HCT116 (cell line): ENCODE measurements at regions not wholly inside any gene's neighbourhood (a gene's known extent, or its start where the extent isn't known, plus 50 kb on each side); places are given as distances from the start of the nearest gene placed in this dataset.

Source experiments
- ATAC-seq: fragments of 200-7000 bp; cut with Tn5 transposase; 2 replicates; pipeline ENCODE4 v1.9.1; 2020; ENCODE audit warnings: mild to moderate bottlenecking, moderate library complexity
- BruUV-seq: library from RNA; stranded (reverse); fragments of 400-500 nt; replicated peaks from 2 replicates; lab custom pipeline; 2021; lab: Mats Ljungman, UMichigan
- CTCF ChIA-PET: fragments of 300-600 bp; sonication (Branson Sonifier 250); formaldehyde crosslinking; loops from one replicate; lab custom pipeline; 2021; ENCODE audit warnings: antibody characterized with exemption; lab: Charles Lee
- POLR2A ChIA-PET: fragments of 300-600, 350-600 bp; sonication (Branson Sonifier 250); formaldehyde crosslinking; loops from one replicate; lab custom pipeline; 2021; ENCODE audit warnings: antibody characterized with exemption; lab: Charles Lee
- RAD21 ChIA-PET, 2 experiments: fragments of 300-600 bp; sonication (Branson Sonifier 250); formaldehyde crosslinking; loops; one replicate each; lab custom pipeline; 2023; ENCODE audit warnings: low total read pairs in 2 of 2; ENCODE audit not compliant: uncharacterized antibody in 2 of 2, unreplicated experiment in 2 of 2, low non-redundant PET in 1 of 2; lab: Charles Lee
- DNase-seq: peaks from one replicate; pipeline ENCODE4 v3.0.0-alpha.2; 2010; ENCODE audit warnings: low read depth, low spot score
- H2AFZ ChIP-seq: fragments of 200-600 bp; shearing (Covaris generic), sonication (generic); 2 replicates; pipeline ENCODE4 v1.6.1; 2017; ENCODE audit warnings: low read depth, mixed run types, mixed read lengths, antibody characterized with exemption, low read length; ENCODE audit not compliant: poor library complexity, severe bottlenecking
- H3K27ac ChIP-seq: 2 replicates; pipeline ENCODE4 v1.5.1; 2012; ENCODE audit warnings: low read depth, low read length
- H3K27me3 ChIP-seq: fragments of 200-600 bp; sonication (generic); 2 replicates; pipeline ENCODE4 v1.6.1; 2016; ENCODE audit warnings: mixed run types, low read length, mixed read lengths; ENCODE audit not compliant: insufficient read depth
- H3K36me3 ChIP-seq, 2 experiments: fragments of 200-500 bp in 1 of 2; fragments of 200-600 bp in 1 of 2; sonication (Bioruptor generic) in 1 of 2; sonication (generic) in 1 of 2; 2 replicates each; pipeline versions ENCODE4 v1.5.1 to v1.6.1; 2014 to 2016; ENCODE audit warnings: low read length in 2 of 2, inconsistent platforms in 1 of 2, mixed read lengths in 1 of 2, mixed run types in 1 of 2; ENCODE audit not compliant: insufficient read depth in 2 of 2, control insufficient read depth in 1 of 2
- H3K4me1 ChIP-seq, 2 experiments: fragments of 200-600 bp in 1 of 2; sonication (generic) in 1 of 2; 2 replicates each; pipeline versions ENCODE4 v1.5.1 to v1.6.1; 2012 to 2017; ENCODE audit warnings: low read length in 2 of 2, inconsistent platforms in 1 of 2, mild to moderate bottlenecking in 1 of 2, mixed read lengths in 1 of 2, mixed run types in 1 of 2, moderate library complexity in 1 of 2; ENCODE audit not compliant: insufficient read depth in 2 of 2, control insufficient read depth in 1 of 2
- H3K4me2 ChIP-seq: fragments of 200-600 bp; sonication (generic); 2 replicates; pipeline ENCODE4 v1.6.1; 2017; ENCODE audit warnings: mixed run types, low read length, mixed read lengths
- H3K4me3 ChIP-seq, 2 experiments: fragments of 200-600 bp in 1 of 2; sonication (generic) in 1 of 2; replicated peaks in 1 of 2; 2 replicates each; pipeline ENCODE4 v1.5.1; 2011 to 2016; ENCODE audit warnings: low read length in 2 of 2, control low read depth in 1 of 2, low read depth in 1 of 2, mild to moderate bottlenecking in 1 of 2, mixed read lengths in 1 of 2, mixed run types in 1 of 2
- H3K79me2 ChIP-seq: fragments of 200-600 bp; sonication (generic); 2 replicates; pipeline ENCODE4 v1.6.1; 2017; ENCODE audit warnings: mild to moderate bottlenecking, mixed run types, low read length, moderate library complexity, mixed read lengths; ENCODE audit not compliant: insufficient read depth
- H3K9ac ChIP-seq: fragments of 200-600 bp; sonication (generic); 2 replicates; pipeline ENCODE4 v1.6.1; 2016; ENCODE audit warnings: low read length, mixed read lengths
- H3K9me2 ChIP-seq: fragments of 200-600 bp; sonication (generic), shearing (Covaris generic); 2 replicates; pipeline ENCODE4 v1.6.1; 2017; ENCODE audit warnings: mixed run types, mild to moderate bottlenecking, moderate library complexity; ENCODE audit not compliant: insufficient read depth
- H3K9me3 ChIP-seq, 2 experiments: fragments of 200-500 bp in 1 of 2; fragments of 200-600 bp in 1 of 2; sonication (Bioruptor generic) in 1 of 2; sonication (generic) in 1 of 2; 2 replicates each; pipeline ENCODE4 v1.6.1; 2014 to 2017; ENCODE audit warnings: low read length in 2 of 2, mixed read lengths in 2 of 2, inconsistent platforms in 1 of 2, low read depth in 1 of 2, mild to moderate bottlenecking in 1 of 2, mixed run types in 1 of 2, moderate library complexity in 1 of 2; ENCODE audit not compliant: control insufficient read depth in 1 of 2, insufficient read depth in 1 of 2
- H4K20me1 ChIP-seq: fragments of 200-600 bp; sonication (generic), shearing (Covaris generic); 2 replicates; pipeline ENCODE4 v1.6.1; 2017; ENCODE audit warnings: mixed run types, mild to moderate bottlenecking, moderate library complexity; ENCODE audit not compliant: insufficient read depth
- CBX3 ChIP-seq: IDR thresholded peaks from 2 replicates; pipeline ENCODE4 v1.6.1; 2012; ENCODE audit warnings: low read depth
- CEBPB ChIP-seq: IDR thresholded peaks from 2 replicates; pipeline ENCODE4 v1.6.1; 2012; ENCODE audit warnings: low read depth
- EGR1 ChIP-seq: IDR thresholded peaks from 2 replicates; pipeline ENCODE4 v1.6.1; 2012; ENCODE audit warnings: low read depth
- ELF1 ChIP-seq: IDR thresholded peaks from 2 replicates; pipeline ENCODE4 v1.6.1; 2012; ENCODE audit warnings: low read depth, borderline replicate concordance
- EZH2 ChIP-seq: fragments of 200-600 bp; sonication (generic); IDR thresholded peaks from 2 replicates; pipeline ENCODE4 v1.6.1; 2017; ENCODE audit warnings: antibody characterized with exemption, mixed run types
- FOSL1 ChIP-seq: IDR thresholded peaks from 2 replicates; pipeline ENCODE4 v1.6.1; 2012; ENCODE audit warnings: low read depth
- POLR2AphosphoS5 ChIP-seq: IDR thresholded peaks from 2 replicates; pipeline ENCODE4 v1.6.1; 2011; ENCODE audit warnings: mild to moderate bottlenecking, low read depth, low read length, moderate library complexity
- RAD21 ChIP-seq: IDR thresholded peaks from 2 replicates; pipeline ENCODE4 v1.6.1; 2012; ENCODE audit warnings: low read depth, mild to moderate bottlenecking
- SIN3A ChIP-seq: IDR thresholded peaks from 2 replicates; pipeline ENCODE4 v1.6.1; 2012; ENCODE audit warnings: low read depth
- SP1 ChIP-seq: IDR thresholded peaks from 2 replicates; pipeline ENCODE4 v1.6.1; 2012; ENCODE audit warnings: low read depth
- SRF ChIP-seq: IDR thresholded peaks from 2 replicates; pipeline ENCODE4 v1.6.1; 2012; ENCODE audit warnings: low read depth
- TCF7L2 ChIP-seq: IDR thresholded peaks from 2 replicates; pipeline ENCODE4 v1.7.0; 2011; ENCODE audit warnings: borderline replicate concordance, inconsistent platforms; ENCODE audit not compliant: insufficient read depth, insufficient read length; ENCODE audit errors: extremely low read depth
- YY1 ChIP-seq: IDR thresholded peaks from 2 replicates; pipeline ENCODE4 v1.6.1; 2011; ENCODE audit warnings: low read length, low read depth, moderate library complexity, mild to moderate bottlenecking; ENCODE audit not compliant: insufficient replicate concordance; ENCODE audit errors: extremely low read depth
- ZFX ChIP-seq: fragments of 450-650 bp; IDR thresholded peaks from 2 replicates; pipeline ENCODE4 v1.6.1; 2017
- ZNF274 ChIP-seq: fragments of 200-500 bp; sonication (Bioruptor generic); IDR thresholded peaks from 2 replicates; pipeline ENCODE4 v1.6.1; 2014; ENCODE audit warnings: mild to moderate bottlenecking, low read depth, low read length, inconsistent platforms
- intact Hi-C: fragments of 100-400 bp; cut with micrococcal nuclease; formaldehyde crosslinking; loops from 2 replicates; pipeline ENCODE4 v1.10.0; 2022
- TF ChIP-seq, protein P1 (sequence below): IDR thresholded peaks from 2 replicates; pipeline ENCODE4 v1.6.1; 2012
- TF ChIP-seq, protein P2 (sequence below): IDR thresholded peaks from 2 replicates; pipeline ENCODE4 v1.6.1; 2012
- TF ChIP-seq, protein P3 (sequence below), 3 experiments: fragments of 200-600 bp in 1 of 3; sonication (generic) in 1 of 3; IDR thresholded peaks in 2 of 3; conservative IDR thresholded peaks in 1 of 3; 2 replicates each; pipeline ENCODE4 v1.5.1; 2012 to 2017; ENCODE audit warnings: low read depth in 2 of 3, low read length in 2 of 3, antibody characterized with exemption in 1 of 3, borderline replicate concordance in 1 of 3, control low read depth in 1 of 3, mild to moderate bottlenecking in 1 of 3, mixed read lengths in 1 of 3, mixed run types in 1 of 3, moderate library complexity in 1 of 3; ENCODE audit not compliant: insufficient read depth in 1 of 3
- TF ChIP-seq, protein P4 (sequence below): IDR thresholded peaks from 2 replicates; pipeline ENCODE4 v1.6.1; 2011; ENCODE audit warnings: mild to moderate bottlenecking, low read length, moderate library complexity; ENCODE audit not compliant: insufficient replicate concordance; ENCODE audit errors: extremely low read depth

DNA sequence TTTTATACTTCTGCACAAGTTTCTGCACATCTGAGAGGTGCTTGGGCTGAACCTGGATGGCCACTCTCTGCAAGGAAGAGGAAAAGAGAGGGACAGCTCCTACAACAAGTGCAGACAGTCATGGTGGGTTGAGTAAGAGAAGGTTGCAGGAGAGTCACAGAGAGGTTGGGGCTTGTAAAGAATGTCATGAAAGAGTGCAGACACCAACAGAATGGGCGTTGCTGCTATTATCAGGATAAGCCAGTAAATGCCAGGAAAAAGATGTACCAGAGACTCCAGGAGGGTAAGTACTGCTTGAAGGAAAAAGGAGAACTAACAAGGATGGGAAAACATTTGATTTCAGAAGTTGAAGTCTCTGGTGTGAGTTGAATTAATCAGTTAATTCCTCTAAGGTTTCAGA, 77.8 kb upstream of the NRP1 start:
- Histone ChIP-seq H3K36me3 (no peaks in the 10 kb centered on the region), H3K4me2 (no peak overlapping the region), H2AFZ (no peak overlapping the region), H3K27me3 (no peaks in the 10 kb centered on the region), H4K20me1 (no peaks in the 10 kb centered on the region), H3K9me3 (no peaks in the 10 kb centered on the region), H3K4me1 (no peaks in the 10 kb centered on the region), H3K4me3 (no peak overlapping the region), H3K9me2 (no peaks in the 10 kb centered on the region), H3K79me2 (no peaks in the 10 kb centered on the region), H3K9ac (no peak overlapping the region), H3K27ac (no peak overlapping the region)
- ChIA-PET RAD21 (no interaction called here), POLR2A (no interaction called here), CTCF (no interaction called here)
- TF ChIP-seq YY1 = no peak
- no peak for TF ChIP-seq FOSL1
- intact Hi-C loops = no loop called here
- DNase-seq (no peak), ATAC-seq (no peak)
- no TSS peak for BruUV-seq

DNA sequence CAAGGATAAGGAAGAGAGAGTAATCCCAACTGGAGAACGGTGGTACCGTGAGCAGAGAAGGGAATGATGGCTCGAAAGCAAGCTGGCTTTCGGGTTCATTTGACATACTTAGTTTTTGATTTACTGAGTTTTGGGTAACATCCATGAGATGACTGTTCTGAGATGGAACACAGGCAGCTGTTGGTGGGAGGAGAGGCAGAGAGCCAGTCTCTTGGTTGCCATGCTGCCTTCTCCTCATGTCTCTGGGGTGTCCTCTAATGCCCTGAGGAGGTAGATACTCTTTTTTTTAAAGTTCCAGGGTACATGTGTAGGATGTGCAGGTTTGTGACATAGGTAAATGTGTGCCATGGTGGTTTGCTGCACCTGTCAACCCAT, 76.4 kb upstream of the NRP1 start:
- Histone ChIP-seq H3K9ac (no peak overlapping the region), H3K4me3 (no peak overlapping the region), H3K27me3 (no peaks in the 10 kb centered on the region), H3K4me2 (no peak overlapping the region), H2AFZ (no peak overlapping the region), H3K27ac (no peak overlapping the region), H3K36me3 (no peaks in the 10 kb centered on the region), H3K4me1 (no peaks in the 10 kb centered on the region), H3K9me2 (no peaks in the 10 kb centered on the region), H3K79me2 (no peaks in the 10 kb centered on the region), H4K20me1 (no peaks in the 10 kb centered on the region), H3K9me3 (no peaks in the 10 kb centered on the region)
- TF ChIP-seq SP1 (no peak), ELF1 (no peak), EGR1 (no peak), FOSL1 (no peak), RAD21 (no peak), CBX3 (no peak), TCF7L2 (no peak), CEBPB (no peak), SRF (no peak), EZH2 (no peak), POLR2AphosphoS5 (no peak), ZNF274 (no peak), YY1 (no peak), SIN3A (no peak), ZFX (no peak)
- TF ChIP-seq, protein P1, sequence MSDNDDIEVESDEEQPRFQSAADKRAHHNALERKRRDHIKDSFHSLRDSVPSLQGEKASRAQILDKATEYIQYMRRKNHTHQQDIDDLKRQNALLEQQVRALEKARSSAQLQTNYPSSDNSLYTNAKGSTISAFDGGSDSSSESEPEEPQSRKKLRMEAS = no peak
- TF ChIP-seq, protein P2, sequence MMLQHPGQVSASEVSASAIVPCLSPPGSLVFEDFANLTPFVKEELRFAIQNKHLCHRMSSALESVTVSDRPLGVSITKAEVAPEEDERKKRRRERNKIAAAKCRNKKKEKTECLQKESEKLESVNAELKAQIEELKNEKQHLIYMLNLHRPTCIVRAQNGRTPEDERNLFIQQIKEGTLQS = no peak
- TF ChIP-seq, protein P3, sequence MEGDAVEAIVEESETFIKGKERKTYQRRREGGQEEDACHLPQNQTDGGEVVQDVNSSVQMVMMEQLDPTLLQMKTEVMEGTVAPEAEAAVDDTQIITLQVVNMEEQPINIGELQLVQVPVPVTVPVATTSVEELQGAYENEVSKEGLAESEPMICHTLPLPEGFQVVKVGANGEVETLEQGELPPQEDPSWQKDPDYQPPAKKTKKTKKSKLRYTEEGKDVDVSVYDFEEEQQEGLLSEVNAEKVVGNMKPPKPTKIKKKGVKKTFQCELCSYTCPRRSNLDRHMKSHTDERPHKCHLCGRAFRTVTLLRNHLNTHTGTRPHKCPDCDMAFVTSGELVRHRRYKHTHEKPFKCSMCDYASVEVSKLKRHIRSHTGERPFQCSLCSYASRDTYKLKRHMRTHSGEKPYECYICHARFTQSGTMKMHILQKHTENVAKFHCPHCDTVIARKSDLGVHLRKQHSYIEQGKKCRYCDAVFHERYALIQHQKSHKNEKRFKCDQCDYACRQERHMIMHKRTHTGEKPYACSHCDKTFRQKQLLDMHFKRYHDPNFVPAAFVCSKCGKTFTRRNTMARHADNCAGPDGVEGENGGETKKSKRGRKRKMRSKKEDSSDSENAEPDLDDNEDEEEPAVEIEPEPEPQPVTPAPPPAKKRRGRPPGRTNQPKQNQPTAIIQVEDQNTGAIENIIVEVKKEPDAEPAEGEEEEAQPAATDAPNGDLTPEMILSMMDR (IDR thresholded peaks at IDR 0.05 in 2 of 3, conservative IDR thresholded peaks at IDR 0.05 in 1 of 3; ENCODE audit: borderline replicate concordance in 1 of 3, insufficient read depth in 1 of 3, low read depth in 2 of 3, low read length in 2 of 3) = no peak
- TF ChIP-seq, protein P4, sequence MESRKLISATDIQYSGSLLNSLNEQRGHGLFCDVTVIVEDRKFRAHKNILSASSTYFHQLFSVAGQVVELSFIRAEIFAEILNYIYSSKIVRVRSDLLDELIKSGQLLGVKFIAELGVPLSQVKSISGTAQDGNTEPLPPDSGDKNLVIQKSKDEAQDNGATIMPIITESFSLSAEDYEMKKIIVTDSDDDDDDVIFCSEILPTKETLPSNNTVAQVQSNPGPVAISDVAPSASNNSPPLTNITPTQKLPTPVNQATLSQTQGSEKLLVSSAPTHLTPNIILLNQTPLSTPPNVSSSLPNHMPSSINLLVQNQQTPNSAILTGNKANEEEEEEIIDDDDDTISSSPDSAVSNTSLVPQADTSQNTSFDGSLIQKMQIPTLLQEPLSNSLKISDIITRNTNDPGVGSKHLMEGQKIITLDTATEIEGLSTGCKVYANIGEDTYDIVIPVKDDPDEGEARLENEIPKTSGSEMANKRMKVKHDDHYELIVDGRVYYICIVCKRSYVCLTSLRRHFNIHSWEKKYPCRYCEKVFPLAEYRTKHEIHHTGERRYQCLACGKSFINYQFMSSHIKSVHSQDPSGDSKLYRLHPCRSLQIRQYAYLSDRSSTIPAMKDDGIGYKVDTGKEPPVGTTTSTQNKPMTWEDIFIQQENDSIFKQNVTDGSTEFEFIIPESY = no peak
- no TSS peak for BruUV-seq
- POLR2A ChIA-PET = no interaction called here
- CTCF ChIA-PET = interaction anchor here (0.6 kb wide), 1 partner anchor 9 kb away, joined by 4 read pairs; no protein-coding TSS in a partner anchor
- intact Hi-C loops = no loop called here
- no peak for DNase-seq
- ATAC-seq = no peak
- RAD21 ChIA-PET = no interaction called here
